Caco-2 (cell line): ENCODE measurements at regions not wholly inside any gene's neighbourhood (a gene's known extent, or its start where the extent isn't known, plus 50 kb on each side); places are given as distances from the start of the nearest gene placed in this dataset.

Source experiments
- BruUV-seq: library from RNA; stranded (reverse); fragments of 400-500 nt; replicated peaks from 2 replicates; lab custom pipeline; 2021; lab: Mats Ljungman, UMichigan
- CTCF ChIA-PET: fragments of 300-600 bp; sonication (Branson Sonifier 250); formaldehyde crosslinking; loops from one replicate; lab custom pipeline; 2022; ENCODE audit warnings: antibody characterized with exemption; lab: Charles Lee
- POLR2A ChIA-PET: fragments of 300-600 bp; sonication (Branson Sonifier 250); formaldehyde crosslinking; loops from one replicate; lab custom pipeline; 2022; ENCODE audit warnings: antibody characterized with exemption; lab: Charles Lee
- DNase-seq, 2 experiments: peaks; one replicate each; pipeline versions ENCODE4 v3.0.0 to v3.0.0-alpha.2; 2020 to 2022
- H3K27me3 ChIP-seq: replicated peaks from 2 replicates; pipeline ENCODE4 v1.6.0; 2011; ENCODE audit warnings: low read length; ENCODE audit not compliant: control insufficient read depth, insufficient read depth
- H3K36me3 ChIP-seq: 2 replicates; pipeline ENCODE4 v1.5.1; 2011; ENCODE audit warnings: low read length; ENCODE audit not compliant: control insufficient read depth, insufficient read depth
- H3K4me1 ChIP-seq: fragments of 250-450 bp; sonication (Bioruptor Pico); 2 replicates; pipeline ENCODE4 v1.5.1; 2020; ENCODE audit warnings: mild to moderate bottlenecking
- H3K4me3 ChIP-seq: 2 replicates; pipeline ENCODE4 v1.5.1; 2011; ENCODE audit warnings: low read depth, mild to moderate bottlenecking, control low read depth, low read length
- H3K9me3 ChIP-seq: fragments of 250-450 bp; sonication (Bioruptor Pico); 2 replicates; pipeline ENCODE4 v1.5.1; 2020; ENCODE audit warnings: mild to moderate bottlenecking, moderate library complexity
- H3K27ac Mint-ChIP-seq: one replicate; pipeline ENCODE4 v1.8.0; 2022; ENCODE audit warnings: mixed read lengths; ENCODE audit not compliant: unreplicated experiment
- H3K27me3 Mint-ChIP-seq: one replicate; pipeline ENCODE4 v1.8.0; 2022; ENCODE audit warnings: mixed read lengths; ENCODE audit not compliant: insufficient read depth, unreplicated experiment
- H3K36me3 Mint-ChIP-seq: one replicate; pipeline ENCODE4 v1.8.0; 2022; ENCODE audit warnings: mild to moderate bottlenecking, mixed read lengths; ENCODE audit not compliant: insufficient read depth, unreplicated experiment
- H3K4me1 Mint-ChIP-seq: one replicate; pipeline ENCODE4 v1.8.0; 2022; ENCODE audit warnings: low read depth, mixed read lengths; ENCODE audit not compliant: unreplicated experiment
- H3K4me3 Mint-ChIP-seq: one replicate; pipeline ENCODE4 v1.8.0; 2022; ENCODE audit warnings: mild to moderate bottlenecking, moderate library complexity, mixed read lengths; ENCODE audit not compliant: unreplicated experiment
- H3K9me3 Mint-ChIP-seq: one replicate; pipeline ENCODE4 v1.8.0; 2022; ENCODE audit warnings: mixed read lengths; ENCODE audit not compliant: unreplicated experiment
- intact Hi-C: fragments of 100-400 bp; cut with micrococcal nuclease; formaldehyde crosslinking; loops from one replicate; pipeline ENCODE4 v1.10.0; 2022; ENCODE audit not compliant: unreplicated experiment
- TF ChIP-seq, protein P1 (sequence below), 2 experiments: fragments of 200-600 bp in 1 of 2; IDR thresholded peaks; 1 replicate in 1 of 2; 2 replicates in 1 of 2; pipeline versions ENCODE4 v1.5.1 to v1.8.0; 2011 to 2022; ENCODE audit warnings: antibody characterized with exemption in 1 of 2, control low read depth in 1 of 2, inconsistent platforms in 1 of 2, low read depth in 1 of 2, low read length in 1 of 2, mild to moderate bottlenecking in 1 of 2, moderate library complexity in 1 of 2; ENCODE audit not compliant: insufficient read depth in 1 of 2, severe bottlenecking in 1 of 2, unreplicated experiment in 1 of 2

DNA sequence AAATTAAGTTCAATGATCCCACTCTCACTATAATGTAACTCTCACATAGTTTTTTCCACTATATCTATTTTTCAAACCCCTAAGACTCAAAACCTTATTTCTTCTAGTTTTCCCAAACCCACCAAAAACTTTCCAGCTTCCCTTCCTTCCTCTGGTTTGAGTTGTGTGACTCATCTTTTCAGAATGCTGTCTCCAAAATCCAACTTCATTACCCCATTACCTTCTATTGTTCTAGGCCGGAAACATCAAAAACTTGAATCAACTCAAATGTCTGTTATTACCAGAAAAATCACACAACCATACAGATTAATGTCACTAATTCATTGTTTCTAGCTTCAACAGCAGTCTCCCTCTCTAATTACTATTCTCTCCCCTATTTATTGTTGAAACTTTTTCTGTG, 1090.3 kb downstream of the HACE1 start:
- TF ChIP-seq, protein P1, sequence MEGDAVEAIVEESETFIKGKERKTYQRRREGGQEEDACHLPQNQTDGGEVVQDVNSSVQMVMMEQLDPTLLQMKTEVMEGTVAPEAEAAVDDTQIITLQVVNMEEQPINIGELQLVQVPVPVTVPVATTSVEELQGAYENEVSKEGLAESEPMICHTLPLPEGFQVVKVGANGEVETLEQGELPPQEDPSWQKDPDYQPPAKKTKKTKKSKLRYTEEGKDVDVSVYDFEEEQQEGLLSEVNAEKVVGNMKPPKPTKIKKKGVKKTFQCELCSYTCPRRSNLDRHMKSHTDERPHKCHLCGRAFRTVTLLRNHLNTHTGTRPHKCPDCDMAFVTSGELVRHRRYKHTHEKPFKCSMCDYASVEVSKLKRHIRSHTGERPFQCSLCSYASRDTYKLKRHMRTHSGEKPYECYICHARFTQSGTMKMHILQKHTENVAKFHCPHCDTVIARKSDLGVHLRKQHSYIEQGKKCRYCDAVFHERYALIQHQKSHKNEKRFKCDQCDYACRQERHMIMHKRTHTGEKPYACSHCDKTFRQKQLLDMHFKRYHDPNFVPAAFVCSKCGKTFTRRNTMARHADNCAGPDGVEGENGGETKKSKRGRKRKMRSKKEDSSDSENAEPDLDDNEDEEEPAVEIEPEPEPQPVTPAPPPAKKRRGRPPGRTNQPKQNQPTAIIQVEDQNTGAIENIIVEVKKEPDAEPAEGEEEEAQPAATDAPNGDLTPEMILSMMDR (IDR thresholded peaks at IDR 0.05; ENCODE audit: insufficient read depth in 1 of 2, low read depth in 1 of 2, low read length in 1 of 2, severe bottlenecking in 1 of 2, unreplicated experiment in 1 of 2): no peak
- no TSS peak for BruUV-seq
- ChIA-PET CTCF (no interaction called here), POLR2A (no interaction called here)
- H3K9me3 ChIP-seq: no peaks in the 10 kb centered on the region
- intact Hi-C loops: no loop called here
- DNase-seq: no peak
- H3K4me1 Mint-ChIP-seq: no peaks in the 10 kb centered on the region
- H3K4me1 ChIP-seq: no peaks in the 10 kb centered on the region
- H3K9me3 Mint-ChIP-seq: no peaks in the 10 kb centered on the region
- no peak overlapping the region for H3K4me3 ChIP-seq
- no peak overlapping the region for H3K4me3 Mint-ChIP-seq
- no peaks in the 10 kb centered on the region for H3K27me3 Mint-ChIP-seq
- no peaks in the 10 kb centered on the region for H3K27me3 ChIP-seq
- H3K27ac Mint-ChIP-seq: no peak overlapping the region
- H3K36me3 Mint-ChIP-seq: no peaks in the 10 kb centered on the region
- no peaks in the 10 kb centered on the region for H3K36me3 ChIP-seq

DNA sequence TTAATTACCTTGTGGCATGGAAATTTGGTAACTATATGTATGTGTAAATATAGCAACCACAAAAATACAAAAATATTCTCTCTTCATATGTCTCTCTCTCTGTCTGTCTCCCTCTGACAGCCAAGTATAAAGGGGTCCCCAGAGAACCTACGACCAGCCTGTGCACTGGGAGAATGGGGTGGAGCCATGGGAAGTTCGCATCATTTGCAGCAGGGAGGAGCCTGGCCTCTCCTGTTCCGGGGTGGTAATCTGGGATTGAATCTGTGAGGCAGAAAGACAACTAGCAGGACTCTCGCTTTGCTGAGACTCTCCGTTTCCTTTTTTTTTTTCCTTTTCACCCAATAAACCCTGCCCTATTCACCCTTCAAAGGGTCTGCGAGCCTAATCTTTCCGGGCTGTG, 1109.1 kb downstream of the HACE1 start:
- no TSS peak for BruUV-seq
- H3K9me3 ChIP-seq: no peaks in the 10 kb centered on the region
- ChIA-PET CTCF (no interaction called here), POLR2A (no interaction called here)
- no peaks in the 10 kb centered on the region for H3K36me3 ChIP-seq
- no peaks in the 10 kb centered on the region for H3K27me3 ChIP-seq
- Mint-ChIP-seq H3K4me1 (no peaks in the 10 kb centered on the region), H3K27me3 (peaks cover 3% of the 10 kb centered on the region), H3K4me3 (peak overlapping the region; percentile 3), H3K9me3 (no peaks in the 10 kb centered on the region), H3K36me3 (no peaks in the 10 kb centered on the region), H3K27ac (no peak overlapping the region)
- H3K4me1 ChIP-seq: no peaks in the 10 kb centered on the region
- DNase-seq: no peak
- no peak overlapping the region for H3K4me3 ChIP-seq
- TF ChIP-seq, protein P1 (IDR thresholded peaks at IDR 0.05; ENCODE audit: insufficient read depth in 1 of 2, low read depth in 1 of 2, low read length in 1 of 2, severe bottlenecking in 1 of 2, unreplicated experiment in 1 of 2): no peak
- intact Hi-C loops: no loop called here

- no peaks in the 10 kb centered on the region for H3K9me3 ChIP-seq
- Mint-ChIP-seq H3K4me3 (no peak overlapping the region), H3K36me3 (no peaks in the 10 kb centered on the region), H3K4me1 (no peaks in the 10 kb centered on the region), H3K27ac (no peak overlapping the region), H3K9me3 (peaks cover 9% of the 10 kb centered on the region), H3K27me3 (peaks cover 3% of the 10 kb centered on the region)
- no peak for DNase-seq
- no peaks in the 10 kb centered on the region for H3K4me1 ChIP-seq
- BruUV-seq: no TSS peak
- H3K4me3 ChIP-seq: no peak overlapping the region
- H3K36me3 ChIP-seq: no peaks in the 10 kb centered on the region
- TF ChIP-seq, protein P1 (IDR thresholded peaks at IDR 0.05; ENCODE audit: insufficient read depth in 1 of 2, low read depth in 1 of 2, low read length in 1 of 2, severe bottlenecking in 1 of 2, unreplicated experiment in 1 of 2): no peak
- ChIA-PET POLR2A (no interaction called here), CTCF (no interaction called here)
- no peaks in the 10 kb centered on the region for H3K27me3 ChIP-seq
- intact Hi-C loops: no loop called here
Measured at GRCh38 chr6:103734016-103734415, 1125.7 kb downstream of the HACE1 start.
